ENCODE measurements at regions not wholly inside any gene's neighbourhood (a gene's known extent, or its start where the extent isn't known, plus 50 kb on each side); places are given as distances from the start of the nearest gene placed in this dataset.

- TF ChIP-seq POLR2AphosphoS5 (IDR thresholded peaks at IDR 0.05; ENCODE audit: borderline replicate concordance, low read depth, low read length) (no peak), EZH2 (IDR thresholded peaks at IDR 0.05) (no peak)
Measured at GRCh38 chr1:60823151-60823550, 259.2 kb upstream of the NFIA start.

Data from SK-N-MC (cell line).